Ishikawa (cell line): ENCODE measurements at regions not wholly inside any gene's neighbourhood (a gene's known extent, or its start where the extent isn't known, plus 50 kb on each side); places are given as distances from the start of the nearest gene placed in this dataset.

Experiments used
- TAF1 ChIP-seq: IDR thresholded peaks from 2 replicates; pipeline ENCODE4 v1.6.1; 2012; ENCODE audit warnings: low read depth, mild to moderate bottlenecking
- TF ChIP-seq, protein P1 (sequence below): IDR thresholded peaks from 2 replicates; pipeline ENCODE4 v1.6.1; 2012

DNA sequence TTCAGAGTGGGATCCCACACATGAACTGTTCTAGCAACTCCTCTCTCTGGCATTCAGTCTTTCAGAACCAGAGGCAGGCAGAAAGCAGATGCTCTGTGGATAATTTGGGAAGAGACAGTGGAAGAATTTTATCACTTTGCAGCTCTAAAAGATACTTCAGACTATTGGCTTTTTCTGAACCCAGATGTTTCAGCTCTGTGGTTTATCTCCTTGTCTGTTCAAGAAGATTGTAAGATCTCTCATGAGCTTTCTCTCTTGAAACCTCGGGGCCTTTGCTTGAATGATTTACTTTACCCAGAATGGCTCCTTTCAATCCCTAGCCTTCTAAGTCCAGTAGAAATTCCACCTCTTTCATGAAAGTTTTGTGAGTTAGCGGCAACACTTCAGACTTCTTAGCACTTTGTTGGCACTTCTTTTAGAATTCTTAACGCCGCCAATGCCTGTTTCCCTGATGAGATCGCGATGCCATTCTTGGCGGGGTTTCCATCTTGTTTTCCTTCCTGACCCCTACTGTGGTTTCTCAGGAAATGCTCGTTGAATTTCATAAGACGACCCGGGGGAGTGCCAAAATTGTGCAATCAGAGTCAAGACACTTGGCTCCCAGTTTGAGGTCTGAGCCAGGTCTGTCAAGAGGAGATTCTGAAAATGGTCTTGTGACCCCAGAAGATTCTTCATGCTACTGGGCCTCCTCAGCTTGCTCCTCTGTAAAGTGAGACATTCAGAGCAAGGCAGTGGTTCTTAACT is 107.0 kb upstream of the PRICKLE1 start:
- no peak for TF ChIP-seq TAF1
- TF ChIP-seq, protein P1, sequence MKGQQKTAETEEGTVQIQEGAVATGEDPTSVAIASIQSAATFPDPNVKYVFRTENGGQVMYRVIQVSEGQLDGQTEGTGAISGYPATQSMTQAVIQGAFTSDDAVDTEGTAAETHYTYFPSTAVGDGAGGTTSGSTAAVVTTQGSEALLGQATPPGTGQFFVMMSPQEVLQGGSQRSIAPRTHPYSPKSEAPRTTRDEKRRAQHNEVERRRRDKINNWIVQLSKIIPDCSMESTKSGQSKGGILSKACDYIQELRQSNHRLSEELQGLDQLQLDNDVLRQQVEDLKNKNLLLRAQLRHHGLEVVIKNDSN: no peak
